ENCODE measurements at regions not wholly inside any gene's neighbourhood (a gene's known extent, or its start where the extent isn't known, plus 50 kb on each side); places are given as distances from the start of the nearest gene placed in this dataset.

DNA sequence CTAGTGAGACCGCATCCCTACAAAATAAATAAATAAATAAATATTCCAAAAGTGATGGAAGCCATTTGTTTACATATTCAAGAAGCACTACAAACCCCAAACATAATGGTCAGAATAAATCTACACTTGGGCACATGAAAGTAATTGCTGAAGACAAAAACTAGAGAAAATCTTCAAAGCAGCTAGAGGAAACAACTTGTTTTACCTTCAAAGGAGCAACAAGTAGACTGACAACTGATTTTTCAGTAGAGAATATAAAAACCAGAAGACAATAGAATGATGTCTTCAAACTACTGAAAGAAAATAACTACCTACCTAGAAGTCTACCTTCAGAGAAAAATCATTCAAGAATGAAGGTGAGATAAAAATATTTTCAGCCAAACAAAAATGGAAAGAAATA is 89.4 kb downstream of the TPRA1 start:
- H3K27me3 Mint-ChIP-seq (ENCODE audit: low read depth), result peaks cover 7% of the 10 kb centered on the region
- WGBS (ENCODE audit: extremely low coverage, insufficient read length, low lambda C conversion rate), result no CpG with 5 or more reads among the region's 1 CpG
- no peak overlapping the region for H3K56ac ChIP-seq (ENCODE audit: insufficient read length, low read depth, low read length)
- no peak overlapping the region for H3K4me2 ChIP-seq (ENCODE audit: insufficient read depth, insufficient read length, low read length)
- H3K18ac ChIP-seq (ENCODE audit: insufficient read length, low read depth, low read length), result no peak overlapping the region
- H3T11ph ChIP-seq (ENCODE audit: low read length), result no peak overlapping the region
- no peak overlapping the region for H3K27ac Mint-ChIP-seq
- H2BK5ac ChIP-seq (ENCODE audit: insufficient read length, low read length), result no peak overlapping the region
- H3K27ac ChIP-seq (ENCODE audit: insufficient read length, low read depth, low read length), result no peak overlapping the region
- no peak overlapping the region for H3K4me3 Mint-ChIP-seq
- H3K23me2 ChIP-seq (ENCODE audit: insufficient read length, low read depth, low read length, poor library complexity, severe bottlenecking), result no peaks in the 10 kb centered on the region
- H3K79me1 ChIP-seq (ENCODE audit: insufficient read depth, low read depth, low read length, poor library complexity, severe bottlenecking), result no peaks in the 10 kb centered on the region
- H2BK15ac ChIP-seq (ENCODE audit: low read depth, low read length), result no peak overlapping the region
- no peak overlapping the region for H2AFZ ChIP-seq (ENCODE audit: low read length)
- H3K79me2 ChIP-seq (ENCODE audit: insufficient read depth, low read length), result no peaks in the 10 kb centered on the region
- no peak overlapping the region for H4K91ac ChIP-seq (ENCODE audit: insufficient read length, low read depth, low read length)
- TF ChIP-seq, protein P1, sequence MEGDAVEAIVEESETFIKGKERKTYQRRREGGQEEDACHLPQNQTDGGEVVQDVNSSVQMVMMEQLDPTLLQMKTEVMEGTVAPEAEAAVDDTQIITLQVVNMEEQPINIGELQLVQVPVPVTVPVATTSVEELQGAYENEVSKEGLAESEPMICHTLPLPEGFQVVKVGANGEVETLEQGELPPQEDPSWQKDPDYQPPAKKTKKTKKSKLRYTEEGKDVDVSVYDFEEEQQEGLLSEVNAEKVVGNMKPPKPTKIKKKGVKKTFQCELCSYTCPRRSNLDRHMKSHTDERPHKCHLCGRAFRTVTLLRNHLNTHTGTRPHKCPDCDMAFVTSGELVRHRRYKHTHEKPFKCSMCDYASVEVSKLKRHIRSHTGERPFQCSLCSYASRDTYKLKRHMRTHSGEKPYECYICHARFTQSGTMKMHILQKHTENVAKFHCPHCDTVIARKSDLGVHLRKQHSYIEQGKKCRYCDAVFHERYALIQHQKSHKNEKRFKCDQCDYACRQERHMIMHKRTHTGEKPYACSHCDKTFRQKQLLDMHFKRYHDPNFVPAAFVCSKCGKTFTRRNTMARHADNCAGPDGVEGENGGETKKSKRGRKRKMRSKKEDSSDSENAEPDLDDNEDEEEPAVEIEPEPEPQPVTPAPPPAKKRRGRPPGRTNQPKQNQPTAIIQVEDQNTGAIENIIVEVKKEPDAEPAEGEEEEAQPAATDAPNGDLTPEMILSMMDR (conservative IDR thresholded peaks at IDR 0.05), result no peak
- no peak overlapping the region for H3K9ac ChIP-seq (ENCODE audit: extremely low read depth, insufficient read length, low read length)
- no peak overlapping the region for H2AK5ac ChIP-seq (ENCODE audit: insufficient read length, low read length)
- no peak overlapping the region for H4K5ac ChIP-seq (ENCODE audit: insufficient read length, low read depth, low read length)
- no peak overlapping the region for H3K23ac ChIP-seq (ENCODE audit: insufficient read length, low read depth, low read length)
- H2BK12ac ChIP-seq (ENCODE audit: insufficient read length, low read depth, low read length), result no peak overlapping the region
- no peaks in the 10 kb centered on the region for H3K27me3 ChIP-seq (ENCODE audit: insufficient read depth, low read length)
- no peaks in the 10 kb centered on the region for H3K4me1 Mint-ChIP-seq
- H4K8ac ChIP-seq (replicated peaks; ENCODE audit: insufficient read length, low read depth, low read length), result no peak overlapping the region
- H3K4ac ChIP-seq (ENCODE audit: low read depth, low read length), result no peak overlapping the region
- peaks cover 0 to 12% (median 4%) of the 10 kb centered on the region in 3 experiments; a peak in 5 of 7 replicates for H3K36me3 Mint-ChIP-seq (ENCODE audit: insufficient read depth in 1 of 3, low read depth in 3 of 3)
- H2BK20ac ChIP-seq (ENCODE audit: low read depth, low read length, poor library complexity, severe bottlenecking), result no peak overlapping the region
- H3K9me3 Mint-ChIP-seq, result peaks cover 26 to 30% of the 10 kb centered on the region in 2 experiments
- no peaks in the 10 kb centered on the region for H3K4me1 ChIP-seq (ENCODE audit: insufficient read depth, low read length)
- H2BK120ac ChIP-seq (ENCODE audit: low read depth, low read length, poor library complexity, severe bottlenecking), result no peak overlapping the region
- H4K20me1 ChIP-seq (ENCODE audit: control insufficient read depth, insufficient read depth, insufficient read length), result no peaks in the 10 kb centered on the region
- H3K14ac ChIP-seq (ENCODE audit: insufficient read depth, low read length), result no peak overlapping the region
- peaks cover 6% of the 10 kb centered on the region for H3K9me3 ChIP-seq (ENCODE audit: control insufficient read depth, low read depth, low read length)
- no peak for DNase-seq
